Gastrocnemius medialis (tissue), 4 donors: ENCODE measurements at regions not wholly inside any gene's neighbourhood (a gene's known extent, or its start where the extent isn't known, plus 50 kb on each side); places are given as distances from the start of the nearest gene placed in this dataset.

Source experiments
- ATAC-seq, 2 donors: fragments of 150-250 bp; one replicate each; pipeline ENCODE4 v1.9.1; 2016
- DNase-seq, 2 donors: peaks; one replicate each; pipeline ENCODE4 v3.0.0-alpha.2; 2019
- H3K27ac ChIP-seq, 4 donors: fragments of 200-600 bp; sonication (generic); 1 replicate in 1 of 4; 2 replicates in 3 of 4; pipeline ENCODE4 v1.5.1; 2016 to 2018; ENCODE audit warnings: mild to moderate bottlenecking in 2 of 4, moderate library complexity in 1 of 4
- H3K27me3 ChIP-seq, 3 donors: fragments of 200-600 bp; sonication (generic) in 2 of 3; 1 replicate in 1 of 3; 2 replicates in 2 of 3; pipeline versions ENCODE4 v1.5.1 to v1.6.0; 2016 to 2019; ENCODE audit warnings: mild to moderate bottlenecking in 1 of 3, moderate library complexity in 1 of 3
- H3K36me3 ChIP-seq, 2 donors: fragments of 200-600 bp; sonication (generic) in 1 of 2; one replicate each; pipeline ENCODE4 v1.5.1; 2017 to 2018
- H3K4me1 ChIP-seq, 2 donors: fragments of 200-600 bp; sonication (generic) in 1 of 2; one replicate each; pipeline ENCODE4 v1.5.1; 2016 to 2017; ENCODE audit warnings: mild to moderate bottlenecking in 2 of 2
- H3K4me3 ChIP-seq, 4 donors: fragments of 200-600 bp; sonication (generic) in 3 of 4; 1 replicate in 1 of 4; 2 replicates in 3 of 4; pipeline ENCODE4 v1.5.1; 2016 to 2019; ENCODE audit warnings: mild to moderate bottlenecking in 2 of 4
- H3K9me3 ChIP-seq, 3 donors: fragments of 200-600 bp; sonication (generic) in 2 of 3; 1 replicate in 1 of 3; 2 replicates in 2 of 3; pipeline ENCODE4 v1.5.1; 2016 to 2019
- CTCF ChIP-seq, 5 experiments: fragments of 450-650 bp in 3 of 5; fragments of 200-600 bp in 2 of 5; sonication (generic) in 2 of 5; IDR thresholded peaks in 4 of 5; conservative IDR thresholded peaks in 1 of 5; 1 replicate in 4 of 5; 2 replicates in 1 of 5; pipeline ENCODE4 v1.5.1; 2016 to 2019; ENCODE audit warnings: antibody characterized with exemption in 5 of 5, mild to moderate bottlenecking in 3 of 5, moderate library complexity in 3 of 5
- POLR2A ChIP-seq, 2 donors: fragments of 450-650 bp; IDR thresholded peaks; one replicate each; pipeline ENCODE4 v1.6.1; 2017; ENCODE audit warnings: antibody characterized with exemption in 2 of 2, mild to moderate bottlenecking in 2 of 2, moderate library complexity in 2 of 2
- in situ Hi-C, 4 donors: fragments of 200-750 bp; cut with MboI; loops; one replicate each; pipeline versions ENCODE4 v1.15.0 to v1.8.0; 2017; ENCODE audit warnings: low sequenced_read_pairs in 4 of 4
- intact Hi-C: fragments of 100-400 bp; cut with DNase I; formaldehyde crosslinking; loops from one replicate; pipeline ENCODE4 v1.15.1; 2023; ENCODE audit warnings: low total_unique reads

GRCh38 chr20:11431621-11432020 is 486.1 kb upstream of the BTBD3 start:
- no peak for DNase-seq
- in situ Hi-C loops = no loop called here

GRCh38 chr20:11432407-11432806 is 485.3 kb upstream of the BTBD3 start:
- no peaks in the 10 kb centered on the region for H3K36me3 ChIP-seq
- no peak for ATAC-seq
- no peak overlapping the region for H3K27ac ChIP-seq
- H3K27me3 ChIP-seq = no peaks in the 10 kb centered on the region
- TF ChIP-seq CTCF (IDR thresholded peaks at IDR 0.05 in 4 of 5, conservative IDR thresholded peaks at IDR 0.05 in 1 of 5) (no peak), POLR2A (IDR thresholded peaks at IDR 0.05) (no peak)
- H3K4me1 ChIP-seq = peaks cover 0 to 12% of the 10 kb centered on the region in 2 donors
- intact Hi-C loops (no loop called here), in situ Hi-C loops (no loop called here)
- DNase-seq = no peak
- H3K9me3 ChIP-seq = no peaks in the 10 kb centered on the region
- H3K4me3 ChIP-seq = no peak overlapping the region

More at GRCh38 chr20:11431621-11432020, 486.1 kb upstream of the BTBD3 start:
- intact Hi-C loops = no loop called here
- Histone ChIP-seq H3K36me3 (no peaks in the 10 kb centered on the region), H3K9me3 (no peaks in the 10 kb centered on the region), H3K27me3 (no peaks in the 10 kb centered on the region), H3K4me1 (peaks cover 0 to 12% of the 10 kb centered on the region in 2 donors), H3K4me3 (no peak overlapping the region), H3K27ac (no peak overlapping the region)
- TF ChIP-seq CTCF (IDR thresholded peaks at IDR 0.05 in 4 of 5, conservative IDR thresholded peaks at IDR 0.05 in 1 of 5) (no peak), POLR2A (IDR thresholded peaks at IDR 0.05) (no peak)
- no peak for ATAC-seq

GRCh38 chr20:11436113-11436905 is 481.4 kb upstream of the BTBD3 start:
- Histone ChIP-seq H3K27me3 (no peaks in the 10 kb centered on the region), H3K27ac (no peak overlapping the region), H3K36me3 (no peaks in the 10 kb centered on the region), H3K9me3 (no peaks in the 10 kb centered on the region), H3K4me3 (no peak overlapping the region), H3K4me1 (peaks cover 0 to 3% of the 10 kb centered on the region in 2 donors)
- TF ChIP-seq CTCF (IDR thresholded peaks at IDR 0.05 in 4 of 5, conservative IDR thresholded peaks at IDR 0.05 in 1 of 5) (no peak), POLR2A (IDR thresholded peaks at IDR 0.05) (no peak)
- in situ Hi-C loops = no loop called here
- DNase-seq (no peak), ATAC-seq (no peak)
- intact Hi-C loops = no loop called here

- Histone ChIP-seq H3K36me3 (no peaks in the 10 kb centered on the region), H3K4me3 (no peak overlapping the region), H3K27me3 (no peaks in the 10 kb centered on the region), H3K27ac (no peak overlapping the region), H3K9me3 (no peaks in the 10 kb centered on the region), H3K4me1 (peaks cover 0 to 3% of the 10 kb centered on the region in 2 donors)
- DNase-seq (no peak), ATAC-seq (no peak)
- in situ Hi-C loops = no loop called here
- intact Hi-C loops = no loop called here
- TF ChIP-seq CTCF (IDR thresholded peaks at IDR 0.05 in 4 of 5, conservative IDR thresholded peaks at IDR 0.05 in 1 of 5) (no peak), POLR2A (IDR thresholded peaks at IDR 0.05) (no peak)
Measured at GRCh38 chr20:11437090-11437489, 480.6 kb upstream of the BTBD3 start.
